SIG-M5 treated with dmso at 0.1 percent for 504 hours (cell line): ENCODE measurements at regions not wholly inside any gene's neighbourhood (a gene's known extent, or its start where the extent isn't known, plus 50 kb on each side); places are given as distances from the start of the nearest gene placed in this dataset.

Experiments used
- DNase-seq: peaks from one replicate; lab custom pipeline; 2025; ENCODE audit not compliant: unreplicated experiment; lab: John Stamatoyannopoulos, UW

DNA sequence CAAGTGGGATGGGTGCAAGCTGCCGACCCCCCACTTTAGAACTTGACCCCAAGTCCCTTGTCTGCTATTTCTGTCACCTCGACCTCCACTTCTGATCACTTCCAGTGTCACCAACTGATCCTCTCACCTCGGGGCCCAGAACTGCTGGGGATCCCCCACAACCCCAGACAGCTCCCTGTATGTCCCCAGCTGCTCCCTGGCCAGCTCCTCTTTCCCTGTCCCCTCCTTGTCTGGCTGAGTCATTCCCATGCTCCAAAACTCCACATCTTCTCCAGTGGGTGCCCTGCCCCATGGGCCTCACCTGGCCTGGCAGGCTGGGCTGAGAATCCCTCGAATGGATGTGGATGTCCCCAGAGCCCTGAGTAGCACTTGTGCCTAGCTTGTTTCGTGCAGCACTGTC, 154.3 kb upstream of the PCBD1 start:
- no peak for DNase-seq

DNA sequence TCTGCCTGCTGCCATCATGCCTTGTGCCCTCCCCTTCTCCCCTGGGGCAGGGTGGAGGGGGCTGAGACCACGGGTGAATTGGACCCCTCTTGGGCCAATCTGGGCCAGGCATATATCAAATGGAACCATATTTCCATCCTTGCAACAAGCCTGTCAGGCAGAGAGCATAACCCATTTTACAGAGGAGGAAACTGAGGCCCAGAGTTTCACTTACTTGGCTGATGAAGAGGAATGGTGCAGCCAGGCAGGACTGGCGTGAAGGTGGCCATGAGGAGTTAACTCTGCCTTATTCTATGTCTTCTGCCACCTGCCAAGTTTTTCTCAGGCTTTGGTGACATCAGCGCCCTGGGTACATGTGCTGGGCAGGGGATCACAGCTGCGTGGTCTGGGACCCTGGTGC, 155.5 kb upstream of the PCBD1 start:
- DNase-seq = no peak

DNA sequence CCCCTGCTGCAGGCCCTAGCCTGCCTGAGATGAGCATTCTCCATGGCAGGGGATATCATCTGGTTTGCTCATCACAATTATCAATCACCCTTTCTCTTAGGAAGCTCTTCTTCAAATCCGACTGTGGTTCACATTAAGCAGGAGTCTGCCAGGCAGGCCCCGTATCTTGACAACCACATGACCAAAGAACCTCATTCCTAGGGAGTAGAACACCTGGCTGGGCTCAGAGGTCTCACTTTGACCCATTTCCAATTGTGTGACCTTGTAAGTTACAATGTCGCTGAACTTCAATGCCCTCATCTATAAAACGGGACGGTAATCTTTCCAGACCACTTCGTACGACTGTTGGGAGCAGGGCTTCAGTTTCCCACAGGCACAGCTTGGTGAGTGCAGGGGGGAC, 156.4 kb upstream of the PCBD1 start:
- no peak for DNase-seq

DNA sequence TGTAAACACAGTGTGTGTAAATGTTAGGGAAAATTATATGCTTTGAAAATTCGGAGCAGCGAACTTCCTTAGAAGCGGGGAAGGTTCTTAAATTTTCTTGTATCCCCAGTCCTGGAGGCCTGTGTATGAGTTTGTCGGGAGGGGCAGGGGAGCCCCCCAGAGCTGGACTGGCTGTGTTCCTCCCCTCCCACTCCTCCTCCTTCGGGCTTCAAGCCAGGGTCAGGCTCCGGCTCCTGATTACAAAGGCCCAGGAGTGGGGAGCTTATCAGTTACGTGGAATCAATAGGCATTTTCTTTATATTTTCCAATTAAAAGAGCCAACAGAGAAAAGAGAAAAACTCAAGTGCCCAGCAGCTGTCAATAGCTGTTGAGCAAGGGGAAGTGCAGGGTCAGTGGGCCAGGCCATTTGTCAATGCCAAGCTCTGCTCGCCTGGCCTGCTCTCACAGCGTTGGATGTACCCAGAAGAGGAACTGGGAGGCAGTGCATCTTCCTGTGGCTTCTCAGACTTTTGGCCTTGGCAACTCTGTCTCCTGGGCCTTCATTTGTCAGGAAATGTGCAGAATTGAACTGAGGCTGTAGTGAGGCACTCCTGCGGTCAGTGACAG, 156.9 kb upstream of the PCBD1 start:
- peak; percentile 25 for DNase-seq

DNA sequence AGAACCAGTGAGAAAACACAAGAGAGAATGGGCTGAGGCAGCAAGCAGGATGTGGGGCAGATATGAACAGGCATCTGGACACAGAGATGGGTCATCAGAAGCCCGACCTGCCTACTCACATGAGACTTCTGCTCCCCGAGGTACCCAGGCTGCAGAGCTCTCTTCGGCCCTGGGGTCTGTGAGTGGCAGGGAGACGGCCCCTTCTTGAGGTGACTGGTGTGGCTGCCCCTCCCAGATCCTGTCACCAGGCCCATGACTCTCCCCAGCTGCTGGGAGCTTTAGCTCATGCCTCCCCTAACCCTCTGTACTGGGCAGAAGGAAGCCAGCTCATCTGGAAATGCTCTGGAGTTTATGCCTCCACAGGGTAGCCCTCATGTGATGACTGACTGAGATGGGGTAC, 157.6 kb upstream of the PCBD1 start:
- DNase-seq = no peak

DNA sequence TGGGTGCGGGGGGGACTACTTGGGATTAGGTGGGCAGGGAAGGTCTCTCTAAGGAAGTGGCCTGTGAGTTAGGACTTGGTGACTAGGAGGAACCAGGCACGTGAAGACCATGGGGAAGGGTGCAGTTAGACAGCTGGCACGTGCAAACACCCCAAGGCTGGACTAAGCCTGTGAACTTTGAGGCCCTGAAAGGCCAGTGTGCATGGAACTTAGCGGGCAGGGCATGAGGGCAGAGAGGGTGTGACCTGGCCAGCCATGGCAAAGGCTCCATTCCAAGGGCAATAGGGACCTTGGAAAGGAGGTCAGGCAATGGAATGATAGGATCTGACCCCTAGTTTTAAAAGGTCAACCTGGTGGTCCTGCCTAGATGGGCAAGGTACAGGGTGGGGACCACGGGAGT, 158.4 kb upstream of the PCBD1 start:
- DNase-seq = no peak

DNA sequence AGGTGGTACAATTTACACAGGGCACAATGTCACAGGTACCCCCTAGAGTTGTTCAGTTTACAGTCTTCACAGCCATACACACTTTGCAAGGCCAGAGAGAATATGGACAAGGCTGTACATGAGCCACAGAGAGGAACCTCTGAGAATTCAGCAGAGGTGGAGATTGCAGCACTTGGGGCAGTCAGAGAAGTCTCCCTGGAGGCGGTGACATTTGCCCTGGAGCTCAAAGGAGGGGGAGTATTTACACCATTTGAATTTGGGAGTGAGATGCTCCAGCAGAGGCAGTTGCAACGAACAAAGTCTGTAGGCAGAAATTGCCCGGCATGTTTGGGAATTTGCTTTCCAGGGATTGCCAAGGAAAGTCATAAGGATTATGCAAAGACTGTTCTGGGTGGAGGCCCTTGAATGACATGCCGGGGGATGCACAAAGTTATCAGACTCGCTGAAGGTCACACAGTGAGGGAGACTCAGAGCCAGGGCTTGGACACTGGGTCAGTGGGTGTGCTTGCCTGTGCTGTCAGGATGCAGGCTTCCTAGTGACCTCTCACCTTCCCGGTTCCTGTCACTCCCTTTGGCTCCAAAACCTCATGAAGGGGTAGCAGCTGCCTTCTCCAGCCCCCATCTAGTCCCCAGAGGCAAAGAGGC, 160.7 kb upstream of the PCBD1 start:
- DNase-seq = no peak

DNA sequence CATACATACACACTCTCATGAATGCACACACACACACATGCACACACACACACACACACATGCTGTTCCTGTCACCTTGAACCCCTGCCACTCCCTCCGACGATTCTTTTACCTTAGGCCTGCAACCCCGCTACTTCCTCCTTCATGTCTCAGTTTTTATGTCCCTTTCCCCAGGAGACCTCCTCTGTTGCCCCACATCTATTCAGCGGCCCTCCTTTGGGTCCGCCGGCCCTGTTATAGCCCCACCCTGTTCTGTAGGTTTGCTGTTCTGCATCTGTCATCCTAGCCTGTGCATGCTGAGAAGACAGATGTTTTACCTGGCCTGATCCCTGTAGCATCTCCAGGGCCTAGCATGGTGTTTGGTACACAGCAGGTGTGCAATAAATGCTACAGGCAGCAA, 161.6 kb upstream of the PCBD1 start:
- no peak for DNase-seq

DNA sequence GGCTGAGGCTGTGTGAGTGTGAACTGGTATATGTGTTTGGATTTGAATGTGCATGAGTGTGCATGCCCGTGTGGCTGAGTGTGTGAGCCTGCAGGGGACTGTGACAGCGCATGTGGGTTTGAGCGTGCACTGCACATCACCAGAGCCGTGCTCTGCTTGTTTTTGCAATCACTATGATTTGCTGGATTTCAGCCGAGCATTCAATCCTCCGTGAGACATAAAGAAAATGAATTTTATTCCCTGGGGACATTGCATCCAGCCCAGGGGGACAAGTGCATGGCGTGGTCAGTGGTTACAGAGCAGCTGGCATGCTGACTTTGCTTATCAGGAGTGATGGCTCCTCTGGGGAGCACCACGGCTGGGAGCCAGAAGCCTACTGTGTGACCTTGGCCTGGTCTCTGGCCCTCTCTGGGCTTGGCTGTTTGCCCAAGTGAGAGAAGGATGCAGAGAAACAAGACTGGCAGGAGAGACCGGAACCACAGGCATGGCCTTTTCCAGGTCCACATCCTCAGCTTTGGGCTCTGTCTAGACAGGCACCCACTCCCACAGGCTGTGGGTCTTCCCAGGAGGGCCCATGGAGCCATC, 160.2 kb upstream of the UNC5B start:
- DNase-seq = no peak

DNA sequence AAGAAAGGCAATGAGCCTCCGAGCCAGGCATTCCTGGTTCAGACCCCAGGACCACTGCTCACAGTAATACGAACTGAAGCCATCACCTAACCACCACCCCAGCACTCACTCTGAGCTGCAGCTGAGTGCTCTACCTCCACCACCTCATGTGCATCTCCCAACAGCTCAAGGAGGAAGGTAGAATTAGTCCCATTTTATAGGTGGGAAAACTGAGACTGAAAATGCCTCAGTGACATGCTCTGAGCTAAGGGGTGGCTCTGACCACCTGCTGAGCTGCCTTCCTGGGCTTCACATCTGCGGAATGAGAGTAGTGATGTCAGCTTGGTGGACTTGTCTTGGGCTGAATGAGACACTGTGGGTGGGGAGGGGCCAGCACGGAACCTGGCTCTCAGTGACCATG, 159.7 kb upstream of the UNC5B start:
- DNase-seq = no peak

DNA sequence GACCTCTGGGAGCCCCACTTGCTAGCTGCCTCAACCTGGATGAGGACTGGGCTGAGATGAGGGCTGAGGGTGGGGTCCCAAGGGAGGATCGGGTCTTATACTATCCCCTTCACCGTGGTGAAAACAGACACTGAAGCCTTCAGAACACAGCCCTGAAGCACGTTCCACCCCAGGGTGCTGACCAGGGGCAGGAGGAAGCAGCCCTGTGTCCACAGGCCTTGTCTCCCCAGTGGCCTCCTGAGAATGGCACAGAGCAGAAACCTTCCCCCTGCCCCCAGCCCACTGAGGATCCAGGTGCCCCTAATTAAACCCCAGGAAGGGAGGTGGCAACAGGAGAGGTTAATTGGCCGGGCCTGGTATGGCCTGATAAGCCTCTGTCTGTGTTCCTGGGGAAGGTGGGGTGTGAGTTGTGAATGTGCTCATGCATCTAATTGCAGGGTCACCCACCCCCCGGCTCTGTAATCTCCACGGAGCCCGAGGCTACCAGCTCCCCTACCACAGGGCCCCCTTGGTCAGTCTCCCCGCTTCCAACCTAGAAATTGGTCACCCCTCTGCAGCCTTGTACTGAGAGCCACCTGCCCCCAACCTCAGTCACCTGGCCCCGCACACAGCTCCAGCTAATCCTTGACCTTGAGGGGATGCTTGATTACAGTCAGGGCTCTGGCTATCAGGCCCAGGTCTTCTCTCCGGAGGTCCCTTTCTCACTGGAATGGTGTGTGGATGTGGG, 159.0 kb upstream of the UNC5B start:
- DNase-seq = no peak

DNA sequence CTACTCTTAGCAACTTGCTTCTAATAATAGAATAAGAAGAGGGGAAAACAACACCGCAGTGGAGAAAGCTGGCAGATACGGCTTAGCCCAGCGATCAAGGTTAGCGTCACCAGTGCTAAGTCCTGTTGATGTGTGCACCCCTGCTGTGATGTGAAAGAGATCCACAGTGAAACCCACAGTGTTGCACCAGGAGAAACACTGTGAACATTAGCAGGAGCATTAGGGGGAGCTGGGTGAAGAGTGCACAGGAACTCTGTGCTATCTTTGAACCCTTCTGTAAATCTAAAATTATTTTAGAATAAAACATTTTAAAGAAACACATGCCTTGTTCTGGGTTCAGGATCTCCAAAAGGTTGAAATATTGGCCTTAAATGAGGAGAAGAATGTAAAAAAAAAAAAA, 154.1 kb upstream of the UNC5B start:
- DNase-seq = no peak

DNA sequence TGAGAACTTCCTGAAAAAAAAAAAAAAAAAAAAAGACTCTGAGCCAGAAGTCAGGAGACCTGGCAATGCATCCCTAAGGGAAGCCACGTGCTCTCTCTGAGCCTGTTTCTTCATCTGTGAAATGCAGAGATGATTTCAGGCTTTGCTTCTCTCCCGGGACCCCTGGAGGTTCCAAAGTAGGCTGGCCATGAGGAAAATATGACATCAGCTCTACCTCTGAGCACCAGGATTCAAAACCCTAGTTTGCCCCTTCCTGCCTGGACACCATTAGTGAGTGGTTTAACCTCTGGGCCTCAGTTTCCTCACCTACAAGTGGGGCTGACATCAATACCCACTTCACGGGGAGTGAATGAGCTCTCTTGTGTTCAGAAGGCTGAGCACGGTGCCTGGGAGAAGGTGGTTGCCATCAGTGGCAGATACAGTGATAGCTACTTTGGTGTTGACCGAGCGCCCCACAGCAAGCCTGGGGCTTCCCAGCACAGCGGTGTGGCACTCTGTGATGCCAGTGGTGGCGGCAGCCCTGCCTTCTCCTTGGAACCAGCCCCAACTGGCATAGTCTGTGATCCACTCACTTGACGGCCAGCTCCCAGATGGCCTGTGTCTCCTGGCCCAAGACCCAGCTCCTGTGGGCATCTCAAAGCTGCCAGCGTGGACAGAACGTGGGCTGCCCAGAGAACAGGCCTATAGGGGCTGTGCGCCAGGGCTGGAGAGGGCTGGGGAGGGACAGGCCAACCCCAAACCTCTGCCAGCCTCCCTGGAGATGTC, 153.1 kb upstream of the UNC5B start:
- DNase-seq = no peak

DNA sequence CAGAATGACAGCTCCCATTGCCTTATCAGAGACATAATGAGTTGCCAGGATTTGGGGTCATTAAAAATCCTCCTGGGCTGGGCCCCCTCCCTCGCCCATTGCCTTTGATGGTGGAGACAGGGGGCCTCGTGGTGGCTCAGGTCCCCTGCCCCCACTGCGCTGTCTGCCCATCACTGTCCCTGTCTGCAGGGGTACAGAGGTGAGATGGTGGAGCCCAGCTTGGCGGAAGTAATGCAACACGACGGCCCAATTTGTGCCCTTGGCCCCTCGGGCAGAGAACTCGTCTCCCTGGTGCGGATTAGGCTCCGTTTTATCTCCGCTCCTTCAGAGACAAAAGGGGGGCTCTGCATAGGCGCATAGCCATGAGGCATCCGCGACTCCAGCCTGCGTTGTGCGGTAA, 152.4 kb upstream of the UNC5B start:
- DNase-seq = no peak

DNA sequence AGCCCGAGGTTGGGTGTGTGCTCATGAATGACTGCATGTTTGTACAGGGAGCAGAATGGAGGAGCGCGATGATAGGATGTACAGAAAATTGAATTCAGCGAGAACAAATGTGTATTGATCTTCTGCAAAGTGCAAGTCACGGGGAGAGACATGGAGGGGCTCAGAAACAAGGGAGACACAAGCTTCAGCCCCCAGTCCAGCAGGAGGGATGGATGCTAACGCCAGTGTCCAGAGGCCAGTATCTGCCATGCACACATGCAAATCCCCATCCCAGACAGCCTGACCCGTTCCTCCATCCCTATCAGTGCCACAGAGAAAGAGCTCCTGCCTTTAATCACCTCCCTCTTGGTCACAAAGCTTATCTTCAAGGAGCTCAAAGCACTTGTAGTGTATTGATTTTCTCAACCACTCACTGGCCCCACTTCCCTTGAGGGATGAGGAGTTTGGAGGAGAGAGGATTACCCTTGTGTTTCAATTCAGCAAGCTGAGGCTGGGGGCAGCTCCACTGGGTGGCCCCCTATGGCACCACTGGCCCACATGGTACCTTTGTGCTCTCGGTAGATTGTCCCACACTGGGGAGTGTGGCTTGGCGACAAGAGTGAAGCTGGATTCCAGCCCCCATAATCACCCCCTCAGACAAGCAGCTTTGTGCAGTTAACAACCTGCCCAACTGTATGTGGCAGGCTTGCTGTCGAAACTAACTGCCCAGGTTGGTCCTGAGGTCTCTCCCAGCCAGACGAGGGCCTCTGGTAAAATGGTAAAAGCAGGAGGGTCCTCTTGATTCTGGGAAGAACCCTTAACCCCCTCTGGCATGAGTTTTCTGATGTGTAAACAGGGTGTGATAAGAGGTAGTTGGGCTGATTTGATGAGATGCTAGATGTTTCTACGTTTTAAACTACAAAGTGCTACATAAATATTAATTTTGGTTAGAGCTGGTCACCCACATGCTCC, 151.6 kb upstream of the UNC5B start:
- no peak for DNase-seq

DNA sequence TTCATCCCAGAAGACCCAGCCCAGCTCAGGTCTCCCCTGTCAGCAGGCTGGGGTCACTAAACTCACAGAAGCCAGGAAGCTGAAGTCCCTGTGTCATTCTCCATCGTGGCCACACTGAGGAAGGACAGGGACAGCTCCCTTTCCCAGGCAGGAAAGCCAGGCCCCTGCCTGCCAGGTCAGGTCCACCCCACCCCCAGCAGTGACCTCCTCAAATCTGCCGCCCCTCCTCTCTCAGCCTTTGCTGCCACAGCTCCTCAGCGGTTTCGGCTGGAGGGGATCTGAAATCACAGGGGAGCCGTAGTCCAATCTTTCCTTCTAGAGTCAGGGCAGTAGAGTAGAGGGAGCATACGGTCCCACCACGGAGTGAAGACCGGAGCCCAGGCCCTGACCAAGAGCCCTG, 150.9 kb upstream of the UNC5B start:
- no peak for DNase-seq

DNA sequence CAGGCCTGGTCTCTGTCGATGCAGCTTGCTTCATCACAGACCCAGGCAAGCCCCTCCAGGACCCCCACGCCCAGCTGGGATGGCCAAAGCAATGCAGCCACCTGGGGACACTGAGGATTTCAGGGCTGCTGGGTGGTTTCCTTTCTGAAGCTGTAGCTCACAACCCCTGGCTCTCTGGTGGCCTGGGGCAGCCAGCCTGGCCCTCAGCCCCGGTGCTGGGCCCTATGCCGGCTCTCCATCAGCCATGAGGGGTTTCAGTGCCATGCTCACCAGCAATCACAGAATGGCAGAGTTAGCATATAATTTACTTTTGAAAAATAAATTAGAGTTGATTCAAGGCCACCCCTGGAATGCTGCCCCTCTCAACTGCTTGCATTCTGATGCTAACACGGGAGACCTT, 150.2 kb upstream of the UNC5B start:
- no peak for DNase-seq

DNA sequence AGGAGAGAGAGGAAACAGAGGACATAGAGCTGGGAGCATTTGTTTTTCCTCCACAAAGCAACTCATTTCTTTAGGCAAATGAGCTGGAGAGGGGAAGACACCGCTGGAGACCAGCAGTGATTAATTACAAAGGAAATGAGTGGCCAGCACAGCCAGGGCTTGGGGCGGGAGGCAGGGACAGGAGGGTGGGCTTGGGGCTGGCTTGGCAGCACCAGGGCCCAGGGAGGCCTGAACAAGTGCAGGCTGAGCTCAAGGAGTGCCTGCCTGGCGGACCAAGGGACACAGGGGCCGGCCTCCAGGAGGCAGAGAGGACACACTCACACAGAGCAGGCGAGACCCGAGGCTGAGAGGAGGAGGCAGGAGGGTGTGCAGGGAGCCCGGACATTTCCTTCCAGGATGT, 149.0 kb upstream of the UNC5B start:
- DNase-seq = no peak

DNA sequence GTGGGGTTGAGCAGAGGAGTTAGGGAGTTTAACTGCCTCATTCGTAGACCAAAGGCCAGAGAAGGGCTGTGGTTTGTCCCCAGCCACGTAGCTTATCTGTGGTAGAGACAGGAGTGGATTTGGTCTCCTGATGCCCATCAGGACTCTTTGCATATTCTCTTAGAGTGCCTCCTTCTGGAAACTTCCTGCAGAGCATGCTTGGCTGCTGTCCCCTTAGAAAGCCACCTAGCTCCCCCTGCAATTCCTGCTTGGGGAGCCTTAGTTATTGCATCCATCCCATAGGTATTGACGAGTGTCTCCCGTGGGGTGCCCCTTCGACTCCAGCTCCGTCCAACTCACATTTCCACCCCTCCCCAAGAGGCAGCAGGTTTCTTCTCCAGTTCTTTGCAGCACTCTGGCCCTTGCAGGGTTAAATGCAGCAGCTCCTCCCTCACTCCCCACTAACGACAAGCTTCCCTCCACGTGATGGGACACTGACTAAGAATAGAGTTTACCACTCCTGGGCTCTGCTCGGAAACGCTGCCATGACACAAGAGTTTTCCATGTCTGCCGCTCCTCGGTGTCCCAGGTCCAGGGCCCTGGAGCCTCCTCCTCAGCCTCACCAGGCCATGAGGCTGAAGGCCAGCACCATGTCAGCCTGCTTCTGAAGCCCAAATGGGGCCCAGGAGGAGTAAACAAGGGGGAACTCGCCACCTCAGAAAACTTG, 147.8 kb upstream of the UNC5B start:
- no peak for DNase-seq

DNA sequence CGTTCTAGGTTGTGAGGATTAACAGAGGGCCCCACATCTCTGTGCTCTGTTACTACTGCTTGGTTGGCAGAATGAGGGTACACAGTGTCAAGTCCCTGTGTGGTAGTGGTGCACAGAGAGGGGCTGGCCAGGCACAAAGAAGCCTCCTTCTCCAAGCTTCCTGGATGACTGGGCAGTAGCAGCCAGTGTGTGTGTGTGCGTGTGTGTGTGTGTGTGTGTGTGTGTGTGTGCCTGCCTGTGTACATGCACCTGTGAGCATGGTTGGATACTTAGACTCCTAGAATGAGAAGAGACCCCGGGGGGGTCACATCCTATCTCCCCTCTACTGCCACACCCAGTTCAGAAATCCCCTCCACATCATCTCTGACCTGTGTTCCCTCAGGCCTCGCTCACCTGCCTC, 146.7 kb upstream of the UNC5B start:
- no peak for DNase-seq
